ENCODE measurements at regions not wholly inside any gene's neighbourhood (a gene's known extent, or its start where the extent isn't known, plus 50 kb on each side); places are given as distances from the start of the nearest gene placed in this dataset.
"Not testable (repeated sequence)": the region's sequence is repeated elsewhere in the genome, so short reads cannot be mapped to it uniquely, and the experiment has no call there.

DNA sequence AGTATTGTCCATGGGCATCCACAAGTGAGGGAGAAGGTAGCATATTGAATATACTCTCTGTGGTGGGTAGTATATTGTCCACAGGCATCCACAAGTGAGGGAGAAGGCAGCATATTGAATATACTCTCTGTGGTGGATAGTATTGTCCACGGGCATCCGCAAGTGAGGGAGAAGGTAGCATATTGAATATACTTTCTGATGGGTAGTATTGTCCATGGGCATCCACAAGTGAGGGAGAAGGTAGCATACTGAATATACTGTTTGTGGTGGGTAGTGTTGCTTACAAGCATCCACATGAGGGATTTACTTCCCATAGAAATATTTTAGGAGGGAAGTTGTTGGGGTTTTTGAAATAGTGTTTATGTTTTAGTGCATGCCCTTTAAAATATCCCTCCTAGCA lies 784.1 kb upstream of the TPTE start:
- TF ChIP-seq, protein P1, sequence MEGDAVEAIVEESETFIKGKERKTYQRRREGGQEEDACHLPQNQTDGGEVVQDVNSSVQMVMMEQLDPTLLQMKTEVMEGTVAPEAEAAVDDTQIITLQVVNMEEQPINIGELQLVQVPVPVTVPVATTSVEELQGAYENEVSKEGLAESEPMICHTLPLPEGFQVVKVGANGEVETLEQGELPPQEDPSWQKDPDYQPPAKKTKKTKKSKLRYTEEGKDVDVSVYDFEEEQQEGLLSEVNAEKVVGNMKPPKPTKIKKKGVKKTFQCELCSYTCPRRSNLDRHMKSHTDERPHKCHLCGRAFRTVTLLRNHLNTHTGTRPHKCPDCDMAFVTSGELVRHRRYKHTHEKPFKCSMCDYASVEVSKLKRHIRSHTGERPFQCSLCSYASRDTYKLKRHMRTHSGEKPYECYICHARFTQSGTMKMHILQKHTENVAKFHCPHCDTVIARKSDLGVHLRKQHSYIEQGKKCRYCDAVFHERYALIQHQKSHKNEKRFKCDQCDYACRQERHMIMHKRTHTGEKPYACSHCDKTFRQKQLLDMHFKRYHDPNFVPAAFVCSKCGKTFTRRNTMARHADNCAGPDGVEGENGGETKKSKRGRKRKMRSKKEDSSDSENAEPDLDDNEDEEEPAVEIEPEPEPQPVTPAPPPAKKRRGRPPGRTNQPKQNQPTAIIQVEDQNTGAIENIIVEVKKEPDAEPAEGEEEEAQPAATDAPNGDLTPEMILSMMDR (IDR thresholded peaks at IDR 0.05), result not testable (repeated sequence)
- not testable (repeated sequence) for TF ChIP-seq POLR2A (IDR thresholded peaks at IDR 0.05)

All from esophagus squamous epithelium (tissue), 4 donors.